DND-41 (cell line): ENCODE measurements at regions not wholly inside any gene's neighbourhood (a gene's known extent, or its start where the extent isn't known, plus 50 kb on each side); places are given as distances from the start of the nearest gene placed in this dataset.
A peak's percentile ranks its signal among the peaks of the same experiment; 100 is the strongest.

Experiments used
- ATAC-seq: fragments of 200-7000 bp; cut with Tn5 transposase; 3 replicates; pipeline ENCODE4 v1.9.1; 2021; ENCODE audit warnings: low read depth; ENCODE audit not compliant: insufficient read depth
- DNase-seq: peaks from one replicate; pipeline ENCODE4 v3.0.0-alpha.2; 2020
- H2AFZ ChIP-seq: 2 replicates; pipeline ENCODE4 v1.6.0; 2012; ENCODE audit warnings: low read depth, low read length
- H3K27ac ChIP-seq: 2 replicates; pipeline ENCODE4 v1.5.1; 2012; ENCODE audit warnings: low read length, inconsistent platforms
- H3K27me3 ChIP-seq: fragments of 200-600 bp; sonication (generic); 2 replicates; pipeline ENCODE4 v1.6.0; 2012; ENCODE audit warnings: low read length, mild to moderate bottlenecking, inconsistent platforms; ENCODE audit not compliant: insufficient read depth, poor library complexity
- H3K36me3 ChIP-seq: 2 replicates; pipeline ENCODE4 v1.5.1; 2012; ENCODE audit warnings: low read length, inconsistent platforms; ENCODE audit not compliant: insufficient read depth
- H3K4me1 ChIP-seq: 2 replicates; pipeline ENCODE4 v1.5.1; 2012; ENCODE audit warnings: mild to moderate bottlenecking, low read length; ENCODE audit not compliant: insufficient read depth
- H3K4me2 ChIP-seq: 2 replicates; pipeline ENCODE4 v1.6.0; 2012; ENCODE audit warnings: mild to moderate bottlenecking, moderate library complexity, low read length, inconsistent platforms; ENCODE audit not compliant: insufficient read depth
- H3K4me3 ChIP-seq, 2 experiments: fragments of 200-600 bp in 1 of 2; shearing (Covaris generic) in 1 of 2; 2 replicates each; pipeline ENCODE4 v1.5.1; 2012 to 2016; ENCODE audit warnings: inconsistent platforms in 2 of 2, low read length in 2 of 2, mild to moderate bottlenecking in 2 of 2, low read depth in 1 of 2, moderate library complexity in 1 of 2
- H3K79me2 ChIP-seq: 2 replicates; pipeline ENCODE4 v1.6.0; 2012; ENCODE audit warnings: low read length, inconsistent platforms; ENCODE audit not compliant: insufficient read depth
- H3K9ac ChIP-seq: 2 replicates; pipeline ENCODE4 v1.6.0; 2012; ENCODE audit warnings: low read depth, mild to moderate bottlenecking, inconsistent platforms, low read length, moderate library complexity
- H3K9me3 ChIP-seq: 2 replicates; pipeline ENCODE4 v1.5.1; 2012; ENCODE audit warnings: low read length, moderate library complexity, mild to moderate bottlenecking, inconsistent platforms; ENCODE audit not compliant: insufficient read depth, severe bottlenecking
- H4K20me1 ChIP-seq: 2 replicates; pipeline ENCODE4 v1.6.0; 2012; ENCODE audit warnings: low read length; ENCODE audit not compliant: insufficient read depth
- EZH2 ChIP-seq: IDR thresholded peaks from 3 replicates; pipeline ENCODE4 v1.6.1; 2012; ENCODE audit warnings: borderline replicate concordance, low read depth, mild to moderate bottlenecking, moderate library complexity, low read length, inconsistent platforms; ENCODE audit not compliant: severe bottlenecking
- TF ChIP-seq, protein P1 (sequence below): IDR thresholded peaks from 2 replicates; pipeline ENCODE4 v1.5.1; 2012; ENCODE audit warnings: borderline replicate concordance, low read length, moderate library complexity, mild to moderate bottlenecking; ENCODE audit not compliant: poor library complexity, severe bottlenecking; ENCODE audit errors: extremely low read depth

DNA sequence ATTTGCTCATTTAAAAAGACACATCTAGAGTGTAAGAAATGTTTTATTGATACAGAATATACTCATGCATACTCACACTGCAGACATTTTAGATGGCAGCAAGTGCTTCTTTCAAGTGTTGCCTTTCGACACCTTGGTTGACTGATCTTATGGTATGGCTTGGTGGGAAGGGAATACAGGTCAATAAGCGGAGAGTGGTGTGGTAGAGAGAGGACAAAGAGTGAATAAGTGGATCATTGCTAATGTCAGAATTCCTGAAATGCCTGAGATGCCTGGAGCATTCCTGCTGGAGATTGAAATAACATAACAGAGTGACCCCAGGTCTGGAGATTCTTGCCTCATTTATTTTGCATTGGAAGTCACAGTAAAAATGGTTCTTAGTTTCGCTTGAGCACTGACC lies 76.7 kb downstream of the RND3 start:
- DNase-seq (no peak), ATAC-seq (no peak)
- no peaks in the 10 kb centered on the region for H3K79me2 ChIP-seq
- H3K9ac ChIP-seq, result no peak overlapping the region
- no peaks in the 10 kb centered on the region for H4K20me1 ChIP-seq
- no peak overlapping the region for H3K27ac ChIP-seq
- no peak overlapping the region for H3K4me3 ChIP-seq
- H3K4me2 ChIP-seq, result no peak overlapping the region
- H3K27me3 ChIP-seq, result no peaks in the 10 kb centered on the region
- H3K9me3 ChIP-seq, result no peaks in the 10 kb centered on the region
- H2AFZ ChIP-seq, result no peak overlapping the region
- no peak for TF ChIP-seq EZH2
- TF ChIP-seq, protein P1, sequence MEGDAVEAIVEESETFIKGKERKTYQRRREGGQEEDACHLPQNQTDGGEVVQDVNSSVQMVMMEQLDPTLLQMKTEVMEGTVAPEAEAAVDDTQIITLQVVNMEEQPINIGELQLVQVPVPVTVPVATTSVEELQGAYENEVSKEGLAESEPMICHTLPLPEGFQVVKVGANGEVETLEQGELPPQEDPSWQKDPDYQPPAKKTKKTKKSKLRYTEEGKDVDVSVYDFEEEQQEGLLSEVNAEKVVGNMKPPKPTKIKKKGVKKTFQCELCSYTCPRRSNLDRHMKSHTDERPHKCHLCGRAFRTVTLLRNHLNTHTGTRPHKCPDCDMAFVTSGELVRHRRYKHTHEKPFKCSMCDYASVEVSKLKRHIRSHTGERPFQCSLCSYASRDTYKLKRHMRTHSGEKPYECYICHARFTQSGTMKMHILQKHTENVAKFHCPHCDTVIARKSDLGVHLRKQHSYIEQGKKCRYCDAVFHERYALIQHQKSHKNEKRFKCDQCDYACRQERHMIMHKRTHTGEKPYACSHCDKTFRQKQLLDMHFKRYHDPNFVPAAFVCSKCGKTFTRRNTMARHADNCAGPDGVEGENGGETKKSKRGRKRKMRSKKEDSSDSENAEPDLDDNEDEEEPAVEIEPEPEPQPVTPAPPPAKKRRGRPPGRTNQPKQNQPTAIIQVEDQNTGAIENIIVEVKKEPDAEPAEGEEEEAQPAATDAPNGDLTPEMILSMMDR, result no peak
- no peaks in the 10 kb centered on the region for H3K4me1 ChIP-seq
- H3K36me3 ChIP-seq, result no peaks in the 10 kb centered on the region

DNA sequence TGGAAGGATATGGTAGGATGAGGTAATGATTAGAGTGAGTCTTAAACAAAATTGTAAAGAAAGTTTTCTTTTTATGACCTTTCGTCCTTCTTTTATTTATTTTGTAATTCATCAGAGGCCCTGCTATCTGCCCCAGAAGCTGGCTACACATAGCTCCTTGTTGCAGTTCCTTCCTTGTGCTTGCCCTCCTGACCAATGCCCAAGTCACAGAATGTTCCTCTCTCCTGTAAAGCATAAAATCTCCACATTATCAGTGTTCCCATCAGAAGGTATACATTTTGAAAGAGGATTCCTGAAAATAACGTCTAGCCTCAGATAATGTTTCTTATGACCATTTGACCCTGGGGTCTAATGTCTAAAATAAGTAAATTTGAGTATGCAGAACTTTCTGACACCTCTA lies 78.3 kb downstream of the RND3 start:
- DNase-seq (no peak), ATAC-seq (no peak)
- TF ChIP-seq, protein P1, result no peak
- TF ChIP-seq EZH2, result no peak
- H3K27me3 ChIP-seq, result no peaks in the 10 kb centered on the region
- no peaks in the 10 kb centered on the region for H3K9me3 ChIP-seq
- H3K9ac ChIP-seq, result no peak overlapping the region
- no peak overlapping the region for H3K27ac ChIP-seq
- H3K4me1 ChIP-seq, result peaks cover 4% of the 10 kb centered on the region
- H3K79me2 ChIP-seq, result no peaks in the 10 kb centered on the region
- no peak overlapping the region for H3K4me3 ChIP-seq
- no peaks in the 10 kb centered on the region for H4K20me1 ChIP-seq
- no peak overlapping the region for H3K4me2 ChIP-seq
- no peak overlapping the region for H2AFZ ChIP-seq
- no peaks in the 10 kb centered on the region for H3K36me3 ChIP-seq

DNA sequence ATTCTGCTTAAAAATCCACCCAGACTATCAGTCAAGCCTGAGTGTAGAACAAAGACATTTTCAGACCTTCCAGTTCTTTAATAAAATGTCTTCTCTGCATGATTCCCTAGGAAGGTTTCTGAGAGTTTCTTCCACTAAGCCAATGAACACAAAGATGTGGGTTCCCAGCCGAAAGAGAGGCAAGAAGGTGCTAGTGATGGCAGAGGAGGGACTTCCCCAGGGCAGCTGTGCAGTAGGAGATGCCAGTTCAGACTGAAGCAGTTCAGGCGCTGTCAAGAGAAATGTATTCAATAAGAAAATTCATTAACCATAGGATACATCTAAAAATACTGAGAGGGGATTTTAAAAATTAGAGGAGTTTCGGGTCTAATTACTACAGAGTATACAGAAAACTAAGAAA lies 83.3 kb downstream of the RND3 start:
- no peak for TF ChIP-seq EZH2
- TF ChIP-seq, protein P1, result no peak
- Histone ChIP-seq H3K79me2 (no peaks in the 10 kb centered on the region), H3K4me1 (peaks cover 20% of the 10 kb centered on the region), H3K9ac (peak overlapping the region; percentile 47), H3K9me3 (no peaks in the 10 kb centered on the region), H4K20me1 (no peaks in the 10 kb centered on the region), H3K4me3 (peak overlapping the region in 1 of 2 experiments; percentile 51; a peak in 3 of 4 replicates), H3K27ac (peak overlapping the region; percentile 73), H2AFZ (peak overlapping the region; percentile 78), H3K4me2 (peak overlapping the region; percentile 70), H3K36me3 (no peaks in the 10 kb centered on the region), H3K27me3 (no peaks in the 10 kb centered on the region)
- ATAC-seq (peak; percentile 78), DNase-seq (peak; percentile 49)

DNA sequence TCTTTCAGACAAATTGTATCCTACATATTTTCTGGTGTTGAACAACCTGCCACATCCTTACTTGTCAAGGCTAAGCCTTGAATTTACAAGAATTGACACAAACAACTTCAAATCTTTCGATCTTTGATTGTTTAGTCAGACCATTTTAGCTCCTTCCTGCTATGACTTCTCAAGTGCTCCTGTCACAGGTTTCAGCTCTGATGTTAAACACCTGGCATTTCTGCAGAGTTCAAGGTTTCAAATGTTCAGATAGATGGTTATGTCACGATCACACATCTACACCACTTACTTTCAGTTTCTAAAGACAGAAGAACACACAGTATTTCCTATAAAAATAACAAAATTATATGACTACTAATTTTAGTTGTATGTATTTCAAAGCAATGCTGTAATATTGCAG lies 84.0 kb downstream of the RND3 start:
- Histone ChIP-seq H3K4me1 (peaks cover 20% of the 10 kb centered on the region), H3K36me3 (no peaks in the 10 kb centered on the region), H3K27me3 (no peaks in the 10 kb centered on the region), H4K20me1 (no peaks in the 10 kb centered on the region), H2AFZ (peak overlapping the region; percentile 78), H3K4me3 (peak overlapping the region; percentile 10 to 51; a peak in 3 of 4 replicates), H3K9ac (peak overlapping the region; percentile 47), H3K79me2 (no peaks in the 10 kb centered on the region), H3K9me3 (no peaks in the 10 kb centered on the region), H3K27ac (peak overlapping the region; percentile 73), H3K4me2 (peak overlapping the region; percentile 70)
- ATAC-seq (peak; percentile 88), DNase-seq (peak; percentile 24)
- TF ChIP-seq EZH2, result no peak
- TF ChIP-seq, protein P1, result no peak
